Neuronal stem cell (in vitro differentiated cells): ENCODE measurements at regions not wholly inside any gene's neighbourhood (a gene's known extent, or its start where the extent isn't known, plus 50 kb on each side); places are given as distances from the start of the nearest gene placed in this dataset.

Experiments used
- DNase-seq: peaks from one replicate; pipeline ENCODE4 v3.0.0-alpha.2; 2013; ENCODE audit warnings: low spot score
- H2AFZ ChIP-seq: one replicate; pipeline ENCODE4 v1.6.1; 2013; ENCODE audit warnings: mild to moderate bottlenecking, low read length, inconsistent platforms
- H2AK5ac ChIP-seq: 2 replicates; pipeline ENCODE4 v1.6.1; 2013; ENCODE audit warnings: low read depth, mild to moderate bottlenecking, inconsistent platforms, low read length, moderate library complexity, mixed read lengths
- H2BK120ac ChIP-seq: 2 replicates; pipeline ENCODE4 v1.6.1; 2013; ENCODE audit warnings: low read depth, mild to moderate bottlenecking, inconsistent platforms, low read length, moderate library complexity, mixed read lengths
- H2BK12ac ChIP-seq: one replicate; pipeline ENCODE4 v1.6.1; 2013; ENCODE audit warnings: low read length, inconsistent platforms
- H2BK15ac ChIP-seq: 2 replicates; pipeline ENCODE4 v1.6.1; 2013; ENCODE audit warnings: mild to moderate bottlenecking, low read length, inconsistent platforms, mixed read lengths
- H2BK5ac ChIP-seq: one replicate; pipeline ENCODE4 v1.6.1; 2013; ENCODE audit warnings: inconsistent platforms, mild to moderate bottlenecking, low read length, moderate library complexity
- H3K14ac ChIP-seq: one replicate; pipeline ENCODE4 v1.6.1; 2013; ENCODE audit warnings: low read length, inconsistent platforms
- H3K18ac ChIP-seq: 2 replicates; pipeline ENCODE4 v1.6.1; 2013; ENCODE audit warnings: low read length, inconsistent platforms
- H3K23ac ChIP-seq: 2 replicates; pipeline ENCODE4 v1.6.1; 2013; ENCODE audit warnings: low read depth, mild to moderate bottlenecking, mixed read lengths, low read length, inconsistent platforms; ENCODE audit not compliant: poor library complexity
- H3K27ac ChIP-seq: replicated peaks from 3 replicates; pipeline ENCODE4 v1.5.1; 2013; ENCODE audit warnings: low read length, inconsistent platforms
- H3K27me3 ChIP-seq, 3 experiments: 2 replicates each; pipeline ENCODE4 v1.6.1; 2013; ENCODE audit warnings: low read length in 3 of 3, mild to moderate bottlenecking in 2 of 3, inconsistent platforms in 1 of 3, low read depth in 1 of 3, mixed read lengths in 1 of 3, moderate library complexity in 1 of 3; ENCODE audit not compliant: control insufficient read depth in 3 of 3, insufficient read depth in 3 of 3
- H3K36me3 ChIP-seq, 2 donors: replicated peaks in 1 of 2; 2 replicates each; pipeline ENCODE4 v1.6.1; 2013; ENCODE audit warnings: low read length in 2 of 2; ENCODE audit not compliant: control insufficient read depth in 2 of 2, insufficient read depth in 2 of 2
- H3K4ac ChIP-seq: 2 replicates; pipeline ENCODE4 v1.6.1; 2013; ENCODE audit warnings: inconsistent platforms, mild to moderate bottlenecking, low read length, moderate library complexity
- H3K4me1 ChIP-seq, 2 donors: 1 replicate in 1 of 2; 2 replicates in 1 of 2; pipeline ENCODE4 v1.6.1; 2013; ENCODE audit warnings: low read length in 2 of 2, low read depth in 1 of 2; ENCODE audit not compliant: control insufficient read depth in 2 of 2, insufficient read depth in 1 of 2
- H3K4me2 ChIP-seq: one replicate; pipeline ENCODE4 v1.6.1; 2013; ENCODE audit warnings: mild to moderate bottlenecking, low read length, inconsistent platforms; ENCODE audit not compliant: insufficient read depth, poor library complexity, severe bottlenecking
- H3K4me3 ChIP-seq, 2 donors: 2 replicates each; pipeline ENCODE4 v1.5.1; 2013; ENCODE audit warnings: low read length in 2 of 2, mild to moderate bottlenecking in 2 of 2, inconsistent platforms in 1 of 2, moderate library complexity in 1 of 2
- H3K79me1 ChIP-seq: one replicate; pipeline ENCODE4 v1.6.1; 2013; ENCODE audit warnings: low read depth, mild to moderate bottlenecking, inconsistent platforms, low read length, moderate library complexity
- H3K9ac ChIP-seq: one replicate; pipeline ENCODE4 v1.6.1; 2013; ENCODE audit warnings: mild to moderate bottlenecking, low read depth, low read length, inconsistent platforms; ENCODE audit not compliant: poor library complexity
- H3K9me3 ChIP-seq, 2 donors: replicated peaks in 1 of 2; 2 replicates each; pipeline versions ENCODE3 to v1.6.1; 2013; ENCODE audit warnings: low read length in 2 of 2, mild to moderate bottlenecking in 2 of 2, inconsistent platforms in 1 of 2, low read depth in 1 of 2, mixed read lengths in 1 of 2, moderate library complexity in 1 of 2; ENCODE audit not compliant: control insufficient read depth in 2 of 2, insufficient read depth in 1 of 2
- H4K8ac ChIP-seq: one replicate; pipeline ENCODE4 v1.6.1; 2013; ENCODE audit warnings: low read depth, mild to moderate bottlenecking, inconsistent platforms, low read length, moderate library complexity
- H4K91ac ChIP-seq: one replicate; pipeline ENCODE4 v1.6.1; 2013; ENCODE audit warnings: low read length, low read depth, mild to moderate bottlenecking, inconsistent platforms; ENCODE audit not compliant: poor library complexity
- WGBS, 2 donors: extraction: QIAGEN DNeasy Blood & Tissue Kit; methylation state at CpG; one replicate each; pipeline ENCODE4 v1.1.7; 2013; ENCODE audit warnings: missing lambda C conversion rate in 2 of 2, mixed read lengths in 1 of 2; ENCODE audit not compliant: insufficient read length in 2 of 2, insufficient replicate concordance in 1 of 2; ENCODE audit errors: extremely low coverage in 2 of 2; 5-methylcytosine and 5-hydroxymethylcytosine counted together

GRCh38 chr20:48564982-48565539, 262.7 kb downstream of the PREX1 start:
- no peak overlapping the region for H3K27ac ChIP-seq
- H3K4me1 ChIP-seq = no peaks in the 10 kb centered on the region
- H2BK12ac ChIP-seq = no peak overlapping the region
- H2AFZ ChIP-seq = no peak overlapping the region
- no peak overlapping the region for H2BK120ac ChIP-seq
- H3K36me3 ChIP-seq = peaks cover 0 to 2% of the 10 kb centered on the region in 2 donors
- WGBS, 2 donors = no CpG with 5 or more reads among the region's 8 CpGs
- H2BK5ac ChIP-seq = peak overlapping the region; percentile 8
- H3K18ac ChIP-seq = no peak overlapping the region
- no peaks in the 10 kb centered on the region for H3K79me1 ChIP-seq
- no peak overlapping the region for H3K4ac ChIP-seq
- H3K4me3 ChIP-seq = no peak overlapping the region
- H3K27me3 ChIP-seq = no peaks in the 10 kb centered on the region
- no peak for DNase-seq
- H3K4me2 ChIP-seq = no peak overlapping the region
- no peak overlapping the region for H3K14ac ChIP-seq
- H2AK5ac ChIP-seq = peak overlapping the region; percentile 51
- H4K91ac ChIP-seq = no peak overlapping the region
- no peak overlapping the region for H2BK15ac ChIP-seq
- no peak overlapping the region for H3K9ac ChIP-seq
- H3K9me3 ChIP-seq = no peaks in the 10 kb centered on the region
- H3K23ac ChIP-seq = no peak overlapping the region
- no peak overlapping the region for H4K8ac ChIP-seq

- Histone ChIP-seq H3K4me3 (no peak overlapping the region), H2AK5ac (no peak overlapping the region), H2BK15ac (no peak overlapping the region), H3K14ac (no peak overlapping the region), H4K91ac (no peak overlapping the region), H3K79me1 (no peaks in the 10 kb centered on the region), H3K36me3 (peaks cover 0 to 2% of the 10 kb centered on the region in 2 donors), H3K27me3 (no peaks in the 10 kb centered on the region), H3K23ac (no peak overlapping the region), H3K18ac (peak overlapping the region; percentile 32), H2BK12ac (no peak overlapping the region), H3K27ac (no peak overlapping the region), H4K8ac (no peak overlapping the region), H3K9me3 (no peaks in the 10 kb centered on the region), H3K4me1 (peaks cover 0 to 6% of the 10 kb centered on the region in 2 donors), H3K9ac (no peak overlapping the region), H3K4me2 (no peak overlapping the region), H3K4ac (no peak overlapping the region), H2AFZ (no peak overlapping the region), H2BK5ac (no peak overlapping the region), H2BK120ac (no peak overlapping the region)
- DNase-seq = no peak
- no CpG with 5 or more reads among the region's 21 CpGs for WGBS, 2 donors
These were observed 264.5 kb downstream of the PREX1 start for GRCh38 chr20:48563191-48563870.

DNA sequence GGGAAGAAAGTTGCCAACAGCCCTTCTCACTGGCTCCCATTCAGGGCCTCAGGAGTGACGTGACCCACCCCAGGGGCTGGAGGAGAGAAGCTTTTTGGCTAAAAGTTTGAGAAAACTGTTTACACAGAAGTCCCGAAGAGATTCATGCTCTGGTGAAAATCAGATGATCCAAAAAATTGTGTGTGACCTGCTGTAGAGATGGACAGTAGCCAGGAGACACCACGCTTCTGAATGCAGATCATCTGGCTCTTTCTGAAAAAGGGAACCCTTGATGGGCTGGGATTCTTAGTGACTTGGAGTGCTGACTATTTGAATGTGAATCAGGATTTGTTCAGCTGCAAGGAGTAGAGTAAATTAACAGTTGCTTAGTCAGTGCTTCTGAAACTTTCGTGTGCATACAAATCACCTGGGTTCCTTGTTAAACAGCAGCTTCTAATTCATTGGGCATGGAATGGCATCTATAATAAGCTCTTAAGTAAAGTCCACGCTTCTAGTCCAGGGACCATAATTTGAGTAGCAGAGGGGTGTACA, 265.1 kb downstream of the PREX1 start:
- Histone ChIP-seq H3K36me3 (peaks cover 0 to 2% of the 10 kb centered on the region in 2 donors), H3K4ac (no peak overlapping the region), H3K27ac (no peak overlapping the region), H3K14ac (no peak overlapping the region), H3K23ac (no peak overlapping the region), H3K4me2 (no peak overlapping the region), H3K4me1 (peaks cover 0 to 8% of the 10 kb centered on the region in 2 donors), H3K27me3 (no peaks in the 10 kb centered on the region), H2BK12ac (no peak overlapping the region), H3K9ac (no peak overlapping the region), H4K8ac (no peak overlapping the region), H3K79me1 (no peaks in the 10 kb centered on the region), H3K4me3 (no peak overlapping the region), H2BK15ac (no peak overlapping the region), H2AK5ac (no peak overlapping the region), H3K9me3 (no peaks in the 10 kb centered on the region), H3K18ac (peak overlapping the region; percentile 4), H2AFZ (no peak overlapping the region), H2BK120ac (no peak overlapping the region), H4K91ac (no peak overlapping the region), H2BK5ac (no peak overlapping the region)
- no CpG with 5 or more reads among the region's 5 CpGs for WGBS, 2 donors
- DNase-seq = no peak

GRCh38 chr20:48558906-48559305, 268.9 kb downstream of the PREX1 start:
- Histone ChIP-seq H3K4me1 (peaks cover 0 to 12% of the 10 kb centered on the region in 2 donors), H3K9ac (no peak overlapping the region), H3K9me3 (no peaks in the 10 kb centered on the region), H3K18ac (no peak overlapping the region), H2BK5ac (no peak overlapping the region), H3K23ac (no peak overlapping the region), H4K8ac (no peak overlapping the region), H4K91ac (no peak overlapping the region), H3K4ac (no peak overlapping the region), H3K4me3 (no peak overlapping the region), H2AK5ac (no peak overlapping the region), H3K27me3 (no peaks in the 10 kb centered on the region), H3K14ac (no peak overlapping the region), H2AFZ (no peak overlapping the region), H3K79me1 (no peaks in the 10 kb centered on the region), H3K4me2 (no peak overlapping the region), H3K36me3 (no peaks in the 10 kb centered on the region), H2BK15ac (no peak overlapping the region), H2BK120ac (no peak overlapping the region), H3K27ac (no peak overlapping the region), H2BK12ac (no peak overlapping the region)
- no peak for DNase-seq
- no CpG with 5 or more reads among the region's 4 CpGs for WGBS, 2 donors
